Spleen (tissue), 11 donors: ENCODE measurements at regions not wholly inside any gene's neighbourhood (a gene's known extent, or its start where the extent isn't known, plus 50 kb on each side); places are given as distances from the start of the nearest gene placed in this dataset.

ENCODE experiments used
- DNase-seq: peaks from one replicate; pipeline ENCODE4 v3.0.0-alpha.2; 2020
- H3K27ac ChIP-seq, 8 donors: fragments of 200-600 bp; sonication (generic) in 7 of 8; 1 replicate in 4 of 8; 2 replicates in 4 of 8; pipeline versions ENCODE4 v1.5.0 to v1.8.0; 2016 to 2021; ENCODE audit warnings: inconsistent platforms in 4 of 8, mild to moderate bottlenecking in 4 of 8, moderate library complexity in 1 of 8
- H3K27me3 ChIP-seq, 7 donors: fragments of 200-600 bp; sonication (generic) in 6 of 7; replicated peaks in 1 of 7; 1 replicate in 4 of 7; 2 replicates in 3 of 7; pipeline versions ENCODE4 v1.5.0 to v1.8.0; 2016 to 2021; ENCODE audit warnings: inconsistent platforms in 3 of 7, mild to moderate bottlenecking in 1 of 7
- H3K36me3 ChIP-seq, 6 donors: fragments of 200-600 bp; sonication (generic) in 5 of 6; 1 replicate in 4 of 6; 2 replicates in 2 of 6; pipeline versions ENCODE4 v1.5.0 to v1.8.0; 2016 to 2021; ENCODE audit warnings: inconsistent platforms in 2 of 6
- H3K4me1 ChIP-seq, 6 donors: fragments of 200-600 bp; sonication (generic) in 5 of 6; 1 replicate in 3 of 6; 2 replicates in 3 of 6; pipeline versions ENCODE4 v1.5.0 to v1.8.0; 2016 to 2021; ENCODE audit warnings: inconsistent platforms in 3 of 6
- H3K4me3 ChIP-seq, 8 donors: fragments of 200-600 bp; sonication (generic) in 7 of 8; 1 replicate in 4 of 8; 2 replicates in 4 of 8; pipeline versions ENCODE4 v1.5.0 to v1.8.0; 2016 to 2021; ENCODE audit warnings: inconsistent platforms in 4 of 8, mild to moderate bottlenecking in 4 of 8, moderate library complexity in 2 of 8
- H3K9me3 ChIP-seq, 8 donors: fragments of 200-600 bp; sonication (generic) in 7 of 8; 1 replicate in 4 of 8; 2 replicates in 4 of 8; pipeline versions ENCODE4 v1.5.0 to v1.8.0; 2016 to 2021; ENCODE audit warnings: inconsistent platforms in 4 of 8
- CTCF ChIP-seq, 11 experiments: fragments of 200-600 bp in 7 of 11; fragments of 450-650 bp in 4 of 11; sonication (generic) in 4 of 11; IDR thresholded peaks in 8 of 11; conservative IDR thresholded peaks in 3 of 11; 1 replicate in 7 of 11; 2 replicates in 4 of 11; pipeline versions ENCODE4 v1.4.0 to v1.8.0; 2016 to 2021; ENCODE audit warnings: antibody characterized with exemption in 11 of 11, inconsistent platforms in 4 of 11, mild to moderate bottlenecking in 1 of 11
- POLR2A ChIP-seq, 3 donors: fragments of 450-650 bp; IDR thresholded peaks; one replicate each; pipeline ENCODE4 v1.5.1; 2017; ENCODE audit warnings: antibody characterized with exemption in 3 of 3, mild to moderate bottlenecking in 1 of 3
- POLR2AphosphoS5 ChIP-seq, 3 donors: sonication (generic); formaldehyde crosslinking; IDR thresholded peaks; one replicate each; pipeline ENCODE4 v1.5.1; 2017; ENCODE audit warnings: antibody characterized with exemption in 3 of 3
- WGBS, 5 donors: extraction: QIAGEN DNeasy Blood & Tissue Kit in 3 of 5; methylation state at CpG; one replicate each; pipeline versions ENCODE4 v1.1.5 to v1.1.7; 2013 to 2018; 5-methylcytosine and 5-hydroxymethylcytosine counted together
- intact Hi-C: fragments of 100-400 bp; cut with DNase I; formaldehyde crosslinking; loops from one replicate; pipeline ENCODE4 v1.15.0; 2023; ENCODE audit warnings: low total_unique reads
- donor health status: healthy with polysubstance abuse.
- donor health status: DM: no; HTN: no; CAD: no; lungs with moderate emphysema.
- donor health status: DM: no; HTN: no; CAD: no.
- donor health status: Bipolar disorder and iron deficiency.
- donor health status: healthy.
- donor health status: DM: no; HTN: no; CAD: no.
- donor health status: DM: yes; HTN: yes; CAD: no.

- H3K9me3 ChIP-seq, result no peaks in the 10 kb centered on the region
- intact Hi-C loops, result no loop called here
- 78 to 86% (median 84%) methylated on average over 3 of the region's 3 CpGs for WGBS, 5 donors
Observed at GRCh38 chr16:62280506-62280905, 244.3 kb upstream of the CDH8 start.

GRCh38 chr16:62277942-62278341 lies 241.7 kb upstream of the CDH8 start:
- no peak overlapping the region for H3K4me3 ChIP-seq
- intact Hi-C loops, result no loop called here
- H3K9me3 ChIP-seq, result no peaks in the 10 kb centered on the region
- TF ChIP-seq POLR2AphosphoS5 (IDR thresholded peaks at IDR 0.05) (no peak), CTCF (IDR thresholded peaks at IDR 0.05 in 8 of 11, conservative IDR thresholded peaks at IDR 0.05 in 3 of 11) (no peak), POLR2A (IDR thresholded peaks at IDR 0.05) (no peak)
- DNase-seq, result no peak
- H3K27ac ChIP-seq, result no peak overlapping the region
- no peaks in the 10 kb centered on the region for H3K4me1 ChIP-seq
- H3K27me3 ChIP-seq, result no peaks in the 10 kb centered on the region
- 74 to 94% (median 82%) methylated on average over 2 of the region's 2 CpGs for WGBS, 5 donors
- no peaks in the 10 kb centered on the region for H3K36me3 ChIP-seq

More at GRCh38 chr16:62280506-62280905, 244.3 kb upstream of the CDH8 start:
- no peaks in the 10 kb centered on the region for H3K4me1 ChIP-seq
- no peak for DNase-seq
- H3K4me3 ChIP-seq, result no peak overlapping the region
- TF ChIP-seq CTCF (IDR thresholded peaks at IDR 0.05 in 8 of 11, conservative IDR thresholded peaks at IDR 0.05 in 3 of 11) (no peak), POLR2A (IDR thresholded peaks at IDR 0.05) (no peak), POLR2AphosphoS5 (IDR thresholded peaks at IDR 0.05) (no peak)
- H3K27ac ChIP-seq, result no peak overlapping the region
- H3K36me3 ChIP-seq, result no peaks in the 10 kb centered on the region
- no peaks in the 10 kb centered on the region for H3K27me3 ChIP-seq

- Histone ChIP-seq H3K36me3 (no peaks in the 10 kb centered on the region), H3K4me3 (no peak overlapping the region), H3K27me3 (no peaks in the 10 kb centered on the region), H3K9me3 (peaks cover 0 to 3% (median 0%) of the 10 kb centered on the region in 8 donors), H3K4me1 (no peaks in the 10 kb centered on the region), H3K27ac (no peak overlapping the region)
- DNase-seq, result no peak
- 73 to 86% (median 83%) methylated on average over 7 of the region's 7 CpGs for WGBS, 5 donors
- intact Hi-C loops, result no loop called here
- TF ChIP-seq POLR2A (IDR thresholded peaks at IDR 0.05) (no peak), CTCF (IDR thresholded peaks at IDR 0.05 in 8 of 11, conservative IDR thresholded peaks at IDR 0.05 in 3 of 11) (no peak)
Observed at GRCh38 chr16:62276637-62277036, 240.4 kb upstream of the CDH8 start.

GRCh38 chr16:62272035-62272434 lies 235.8 kb upstream of the CDH8 start:
- no peak overlapping the region for H3K27ac ChIP-seq
- H3K36me3 ChIP-seq, result no peaks in the 10 kb centered on the region
- no peaks in the 10 kb centered on the region for H3K4me1 ChIP-seq
- H3K9me3 ChIP-seq, result peaks cover 0 to 8% (median 0%) of the 10 kb centered on the region in 8 donors
- no peaks in the 10 kb centered on the region for H3K27me3 ChIP-seq
- 45 to 56% (median 47%) methylated on average over 1 of the region's 1 CpG for WGBS, 5 donors
- no peak for DNase-seq
- intact Hi-C loops, result no loop called here
- no peak for TF ChIP-seq CTCF (IDR thresholded peaks at IDR 0.05 in 8 of 11, conservative IDR thresholded peaks at IDR 0.05 in 3 of 11)
- TF ChIP-seq POLR2AphosphoS5 (IDR thresholded peaks at IDR 0.05), result no peak
- TF ChIP-seq POLR2A (IDR thresholded peaks at IDR 0.05), result no peak
- no peak overlapping the region for H3K4me3 ChIP-seq
